ENCODE measurements at regions not wholly inside any gene's neighbourhood (a gene's known extent, or its start where the extent isn't known, plus 50 kb on each side); places are given as distances from the start of the nearest gene placed in this dataset.

DNA sequence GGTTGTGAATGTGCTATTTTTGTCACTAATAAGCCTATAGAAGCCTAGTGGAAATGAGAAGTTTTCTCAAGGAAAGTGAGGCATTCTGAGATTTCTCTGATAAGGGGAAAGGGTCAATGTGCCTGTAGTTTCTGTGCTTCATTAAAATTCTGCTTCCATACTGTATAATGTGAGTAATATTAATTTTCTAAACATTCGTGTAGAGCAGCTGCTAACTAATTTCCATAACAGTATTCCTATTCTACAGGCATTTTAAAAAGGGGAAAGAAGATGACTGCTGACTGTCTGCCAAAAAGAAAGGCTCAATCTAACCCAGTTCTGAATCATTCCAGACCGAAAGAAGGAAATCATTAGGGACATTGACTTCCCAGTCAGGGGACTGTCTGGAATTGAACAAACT is 293.3 kb upstream of the TMPO start:
- H3K79me2 ChIP-seq (ENCODE audit: insufficient read depth) = no peaks in the 10 kb centered on the region
- 55% methylated on average over 2 of the region's 2 CpGs for WGBS (ENCODE audit: low lambda C conversion rate)
- no peaks in the 10 kb centered on the region for H4K20me1 ChIP-seq (ENCODE audit: insufficient read depth)
- no peak overlapping the region for H2AFZ ChIP-seq (ENCODE audit: low read depth)
- H3K4me2 ChIP-seq = no peak overlapping the region
- no peak overlapping the region for H3K27ac ChIP-seq (ENCODE audit: low read depth in 2 of 2, low read length in 1 of 2)
- H3K4me3 ChIP-seq (ENCODE audit: low read depth in 2 of 2, low read length in 1 of 2) = no peak overlapping the region
- H3K9ac ChIP-seq = no peak overlapping the region
- no peaks in the 10 kb centered on the region for H3K4me1 ChIP-seq (ENCODE audit: control insufficient read depth in 1 of 2, insufficient read depth in 2 of 2, low read depth in 1 of 2, low read length in 1 of 2)
- no peaks in the 10 kb centered on the region for H3K27me3 ChIP-seq (ENCODE audit: insufficient read depth)
- no peaks in the 10 kb centered on the region for H3F3A ChIP-seq (replicated peaks; ENCODE audit: insufficient read depth)
- no peaks in the 10 kb centered on the region for H3K36me3 ChIP-seq (replicated peaks in 1 of 2; ENCODE audit: control insufficient read depth in 1 of 2, insufficient read depth in 2 of 2, low read length in 1 of 2)
- no peaks in the 10 kb centered on the region for H3K9me2 ChIP-seq
- no peaks in the 10 kb centered on the region for H3K9me3 ChIP-seq
- no peak for TF ChIP-seq MXI1 (IDR thresholded peaks at IDR 0.05; ENCODE audit: low read depth, low read length)
- ChIA-PET CTCF (no interaction called here), POLR2A (no interaction called here)
- no peak for DNase-seq

DNA sequence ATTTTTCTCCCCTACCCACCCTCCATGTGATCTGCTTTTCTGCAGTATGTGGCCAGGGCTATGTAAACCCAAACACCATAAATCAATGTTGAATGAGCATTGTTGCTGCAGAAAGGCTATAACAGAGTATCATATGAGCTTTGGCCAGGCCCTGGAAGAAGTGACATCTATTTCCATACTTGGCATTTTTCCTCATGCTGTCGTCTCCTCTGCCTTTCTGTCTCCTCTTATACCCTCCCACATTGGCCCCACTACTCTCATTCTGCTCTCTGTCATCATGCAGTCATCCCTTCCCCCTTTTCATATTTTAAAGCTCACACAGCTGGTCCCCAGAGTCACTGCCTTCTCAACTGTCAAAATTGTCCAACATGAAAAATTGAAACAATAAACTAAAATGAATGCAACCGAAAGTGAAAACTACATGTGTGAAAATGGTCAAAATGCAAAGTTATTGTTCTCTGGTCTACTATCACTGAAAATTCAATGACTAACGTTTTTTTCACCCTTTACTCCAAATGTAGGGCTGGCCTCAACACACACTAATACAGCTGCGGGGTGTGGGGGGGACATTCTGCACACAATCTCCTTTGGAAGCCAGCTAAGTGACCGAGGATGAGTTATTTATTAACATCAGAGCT is 290.7 kb upstream of the TMPO start:
- Histone ChIP-seq H3K9me2 (no peaks in the 10 kb centered on the region), H3K79me2 (ENCODE audit: insufficient read depth) (no peaks in the 10 kb centered on the region), H3K9ac (no peak overlapping the region), H3K27ac (ENCODE audit: low read depth in 2 of 2, low read length in 1 of 2) (no peak overlapping the region), H3K27me3 (ENCODE audit: insufficient read depth) (no peaks in the 10 kb centered on the region), H3K4me2 (no peak overlapping the region), H3K36me3 (replicated peaks in 1 of 2; ENCODE audit: control insufficient read depth in 1 of 2, insufficient read depth in 2 of 2, low read length in 1 of 2) (no peaks in the 10 kb centered on the region), H3K4me1 (ENCODE audit: control insufficient read depth in 1 of 2, insufficient read depth in 2 of 2, low read depth in 1 of 2, low read length in 1 of 2) (no peaks in the 10 kb centered on the region), H2AFZ (ENCODE audit: low read depth) (no peak overlapping the region), H3F3A (replicated peaks; ENCODE audit: insufficient read depth) (no peaks in the 10 kb centered on the region), H3K4me3 (ENCODE audit: low read depth in 2 of 2, low read length in 1 of 2) (no peak overlapping the region), H4K20me1 (ENCODE audit: insufficient read depth) (no peaks in the 10 kb centered on the region), H3K9me3 (no peaks in the 10 kb centered on the region)
- no peak for DNase-seq
- WGBS (ENCODE audit: low lambda C conversion rate) = 25% methylated on average over 5 of the region's 5 CpGs
- ChIA-PET POLR2A (no interaction called here), CTCF (no interaction called here)
- TF ChIP-seq NFIC (IDR thresholded peaks at IDR 0.05; ENCODE audit: borderline replicate concordance) = no peak
- no peak for TF ChIP-seq YY1 (IDR thresholded peaks at IDR 0.05; ENCODE audit: low read depth)
- TF ChIP-seq GABPA (IDR thresholded peaks at IDR 0.05; ENCODE audit: low read depth) = no peak
- TF ChIP-seq RAD21 (IDR thresholded peaks at IDR 0.05; ENCODE audit: low read length) = no peak
- no peak for TF ChIP-seq EZH2phosphoT487 (IDR thresholded peaks at IDR 0.05; ENCODE audit: borderline replicate concordance, low read depth)
- no peak for TF ChIP-seq TAF1 (IDR thresholded peaks at IDR 0.05; ENCODE audit: borderline replicate concordance, low read depth, low read length)

- CTCF ChIA-PET = interaction anchor here (0.6 to 2.2 kb wide), 10 partner anchors 8 to 170 kb away, joined by 3 to 7 read pairs (median 3); no protein-coding TSS in a partner anchor
- TF ChIP-seq FOXJ3 (CRISPR knock-in tag; IDR thresholded peaks at IDR 0.05) = no peak
- no peak for TF ChIP-seq FOXM1 (IDR thresholded peaks at IDR 0.05; ENCODE audit: low read depth)
- TF ChIP-seq EZH2phosphoT487 (IDR thresholded peaks at IDR 0.05; ENCODE audit: borderline replicate concordance, low read depth) = no peak
- TF ChIP-seq MEF2A (IDR thresholded peaks at IDR 0.05; ENCODE audit: borderline replicate concordance, low read depth) = no peak
- TF ChIP-seq ZBTB33 (IDR thresholded peaks at IDR 0.05; ENCODE audit: borderline replicate concordance, low read depth) = no peak
- TF ChIP-seq, protein P1, sequence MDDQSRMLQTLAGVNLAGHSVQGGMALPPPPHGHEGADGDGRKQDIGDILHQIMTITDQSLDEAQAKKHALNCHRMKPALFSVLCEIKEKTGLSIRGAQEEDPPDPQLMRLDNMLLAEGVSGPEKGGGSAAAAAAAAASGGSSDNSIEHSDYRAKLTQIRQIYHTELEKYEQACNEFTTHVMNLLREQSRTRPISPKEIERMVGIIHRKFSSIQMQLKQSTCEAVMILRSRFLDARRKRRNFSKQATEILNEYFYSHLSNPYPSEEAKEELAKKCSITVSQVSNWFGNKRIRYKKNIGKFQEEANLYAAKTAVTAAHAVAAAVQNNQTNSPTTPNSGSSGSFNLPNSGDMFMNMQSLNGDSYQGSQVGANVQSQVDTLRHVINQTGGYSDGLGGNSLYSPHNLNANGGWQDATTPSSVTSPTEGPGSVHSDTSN (IDR thresholded peaks at IDR 0.05) = no peak
- no peak for TF ChIP-seq SIN3A (IDR thresholded peaks at IDR 0.05; ENCODE audit: borderline replicate concordance, low read depth, low read length)
- no peak for TF ChIP-seq TEAD4 (IDR thresholded peaks at IDR 0.05; ENCODE audit: borderline replicate concordance, insufficient read depth)
- peak; percentile 47 for TF ChIP-seq SMC3 (IDR thresholded peaks at IDR 0.05; ENCODE audit: low read depth, low read length)
- TF ChIP-seq, protein P2, sequence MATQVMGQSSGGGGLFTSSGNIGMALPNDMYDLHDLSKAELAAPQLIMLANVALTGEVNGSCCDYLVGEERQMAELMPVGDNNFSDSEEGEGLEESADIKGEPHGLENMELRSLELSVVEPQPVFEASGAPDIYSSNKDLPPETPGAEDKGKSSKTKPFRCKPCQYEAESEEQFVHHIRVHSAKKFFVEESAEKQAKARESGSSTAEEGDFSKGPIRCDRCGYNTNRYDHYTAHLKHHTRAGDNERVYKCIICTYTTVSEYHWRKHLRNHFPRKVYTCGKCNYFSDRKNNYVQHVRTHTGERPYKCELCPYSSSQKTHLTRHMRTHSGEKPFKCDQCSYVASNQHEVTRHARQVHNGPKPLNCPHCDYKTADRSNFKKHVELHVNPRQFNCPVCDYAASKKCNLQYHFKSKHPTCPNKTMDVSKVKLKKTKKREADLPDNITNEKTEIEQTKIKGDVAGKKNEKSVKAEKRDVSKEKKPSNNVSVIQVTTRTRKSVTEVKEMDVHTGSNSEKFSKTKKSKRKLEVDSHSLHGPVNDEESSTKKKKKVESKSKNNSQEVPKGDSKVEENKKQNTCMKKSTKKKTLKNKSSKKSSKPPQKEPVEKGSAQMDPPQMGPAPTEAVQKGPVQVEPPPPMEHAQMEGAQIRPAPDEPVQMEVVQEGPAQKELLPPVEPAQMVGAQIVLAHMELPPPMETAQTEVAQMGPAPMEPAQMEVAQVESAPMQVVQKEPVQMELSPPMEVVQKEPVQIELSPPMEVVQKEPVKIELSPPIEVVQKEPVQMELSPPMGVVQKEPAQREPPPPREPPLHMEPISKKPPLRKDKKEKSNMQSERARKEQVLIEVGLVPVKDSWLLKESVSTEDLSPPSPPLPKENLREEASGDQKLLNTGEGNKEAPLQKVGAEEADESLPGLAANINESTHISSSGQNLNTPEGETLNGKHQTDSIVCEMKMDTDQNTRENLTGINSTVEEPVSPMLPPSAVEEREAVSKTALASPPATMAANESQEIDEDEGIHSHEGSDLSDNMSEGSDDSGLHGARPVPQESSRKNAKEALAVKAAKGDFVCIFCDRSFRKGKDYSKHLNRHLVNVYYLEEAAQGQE (IDR thresholded peaks at IDR 0.05; ENCODE audit: low read depth, low read length) = no peak
These were observed 288.2 kb upstream of the TMPO start for GRCh38 chr12:98227162-98227561.

More at GRCh38 chr12:98227162-98227561, 288.2 kb upstream of the TMPO start:
- 61% methylated on average over 6 of the region's 6 CpGs for whole genome bisulfite sequencing (ENCODE audit: low lambda C conversion rate)
- Histone ChIP-seq H4K20me1 (ENCODE audit: insufficient read depth) (no peaks in the 10 kb centered on the region), H3K9me2 (no peaks in the 10 kb centered on the region), H3K27ac (ENCODE audit: low read depth in 2 of 2, low read length in 1 of 2) (no peak overlapping the region), H3K4me3 (ENCODE audit: low read depth in 2 of 2, low read length in 1 of 2) (no peak overlapping the region), H3K9ac (no peak overlapping the region), H3K79me2 (ENCODE audit: insufficient read depth) (no peaks in the 10 kb centered on the region), H3K4me1 (ENCODE audit: control insufficient read depth in 1 of 2, insufficient read depth in 2 of 2, low read depth in 1 of 2, low read length in 1 of 2) (no peaks in the 10 kb centered on the region), H3K4me2 (no peak overlapping the region), H3F3A (replicated peaks; ENCODE audit: insufficient read depth) (no peaks in the 10 kb centered on the region), H2AFZ (ENCODE audit: low read depth) (no peak overlapping the region), H3K27me3 (ENCODE audit: insufficient read depth) (no peaks in the 10 kb centered on the region), H3K36me3 (replicated peaks in 1 of 2; ENCODE audit: control insufficient read depth in 1 of 2, insufficient read depth in 2 of 2, low read length in 1 of 2) (no peaks in the 10 kb centered on the region), H3K9me3 (no peaks in the 10 kb centered on the region)
- POLR2A ChIA-PET = no interaction called here
- DNase-seq = peak; percentile 5

Measured in SK-N-SH (cell line).